ENCODE measurements at regions not wholly inside any gene's neighbourhood (a gene's known extent, or its start where the extent isn't known, plus 50 kb on each side); places are given as distances from the start of the nearest gene placed in this dataset.

- dilution Hi-C loops (cut with HindIII; ENCODE audit: low sequenced_read_pairs, unreplicated experiment) = no loop called here
- Histone ChIP-seq H3K18ac (ENCODE audit: low read depth, low read length) (no peak overlapping the region), H2AK5ac (ENCODE audit: low read depth, low read length) (no peak overlapping the region), H4K5ac (ENCODE audit: low read depth, low read length) (no peak overlapping the region), H2BK120ac (ENCODE audit: low read depth, low read length) (no peak overlapping the region), H3K23ac (ENCODE audit: low read depth, low read length) (no peak overlapping the region), H3K4me2 (ENCODE audit: low read depth, low read length) (no peak overlapping the region), H3K27me3 (ENCODE audit: control insufficient read depth, insufficient read depth, low read length) (no peaks in the 10 kb centered on the region), H3K56ac (ENCODE audit: extremely low read depth, insufficient read depth, low read length) (no peak overlapping the region), H2AFZ (replicated peaks; ENCODE audit: low read length, poor library complexity) (no peak overlapping the region), H2BK15ac (ENCODE audit: low read depth, low read length) (no peak overlapping the region), H3K79me1 (ENCODE audit: low read depth in 1 of 2, low read length in 2 of 2) (no peaks in the 10 kb centered on the region), H3K4me1 (ENCODE audit: control insufficient read depth, insufficient read depth, low read length) (no peaks in the 10 kb centered on the region), H3K9me1 (ENCODE audit: insufficient read depth, low read length) (no peaks in the 10 kb centered on the region; the same call in 1 of the 2 replicates), H4K20me1 (ENCODE audit: insufficient read depth, low read length) (no peaks in the 10 kb centered on the region), H2BK5ac (ENCODE audit: low read depth, low read length, poor library complexity, severe bottlenecking) (no peak overlapping the region), H3K14ac (replicated peaks; ENCODE audit: low read depth, low read length) (no peak overlapping the region), H3K4me3 (ENCODE audit: insufficient read depth, low read depth, low read length) (no peak overlapping the region), H4K8ac (ENCODE audit: low read depth in 2 of 2, low read length in 2 of 2) (no peak overlapping the region), H3K9ac (ENCODE audit: low read depth, low read length) (no peak overlapping the region), H3K9me3 (ENCODE audit: control insufficient read depth, insufficient read depth, low read length) (no peaks in the 10 kb centered on the region), H3K27ac (ENCODE audit: insufficient read depth, low read length) (no peak overlapping the region), H2BK20ac (ENCODE audit: low read depth, low read length) (no peak overlapping the region), H3K4ac (ENCODE audit: low read depth, low read length) (no peak overlapping the region), H2AK9ac (replicated peaks; ENCODE audit: low read depth, low read length, poor library complexity) (no peak overlapping the region), H4K91ac (ENCODE audit: insufficient read depth, low read depth, low read length) (no peak overlapping the region), H3K36me3 (ENCODE audit: control insufficient read depth, insufficient read depth, low read length) (no peaks in the 10 kb centered on the region)
- TF ChIP-seq MXI1 (IDR thresholded peaks at IDR 0.05; ENCODE audit: borderline replicate concordance, low read depth, low read length) (no peak), CHD1 (IDR thresholded peaks at IDR 0.05; ENCODE audit: low read depth, low read length) (no peak), MAZ (IDR thresholded peaks at IDR 0.05; ENCODE audit: borderline replicate concordance, low read depth, low read length) (no peak), POLR2A (IDR thresholded peaks at IDR 0.05; ENCODE audit: low read depth, low read length) (no peak), RCOR1 (IDR thresholded peaks at IDR 0.05; ENCODE audit: insufficient replicate concordance, low read length) (no peak), FOS (IDR thresholded peaks at IDR 0.05; ENCODE audit: low read depth, low read length) (no peak), BHLHE40 (IDR thresholded peaks at IDR 0.05; ENCODE audit: low read depth, low read length) (no peak), CTCF (conservative IDR thresholded peaks at IDR 0.05; ENCODE audit: low read depth, low read length) (no peak), SMC3 (IDR thresholded peaks at IDR 0.05; ENCODE audit: low read depth, low read length) (no peak), RFX5 (IDR thresholded peaks at IDR 0.05; ENCODE audit: low read depth, low read length) (no peak)
- ChIA-PET POLR2A (ENCODE audit: unreplicated experiment) (no interaction called here), CTCF (no interaction called here)
- ATAC-seq (ENCODE audit: low read depth) = no peak
- intact Hi-C loops (cut with micrococcal nuclease) = no loop called here
- no peak for DNase-seq
- no TSS peak for BruUV-seq (replicated peaks)
- in situ Hi-C loops (cut with MboI; ENCODE audit: low sequenced_read_pairs) = no loop called here
These were observed 488.4 kb downstream of the DISC1 start for GRCh38 chr1:232114985-232115384.

Data from IMR-90 (cell line).